ENCODE measurements at regions not wholly inside any gene's neighbourhood (a gene's known extent, or its start where the extent isn't known, plus 50 kb on each side); places are given as distances from the start of the nearest gene placed in this dataset.

DNA sequence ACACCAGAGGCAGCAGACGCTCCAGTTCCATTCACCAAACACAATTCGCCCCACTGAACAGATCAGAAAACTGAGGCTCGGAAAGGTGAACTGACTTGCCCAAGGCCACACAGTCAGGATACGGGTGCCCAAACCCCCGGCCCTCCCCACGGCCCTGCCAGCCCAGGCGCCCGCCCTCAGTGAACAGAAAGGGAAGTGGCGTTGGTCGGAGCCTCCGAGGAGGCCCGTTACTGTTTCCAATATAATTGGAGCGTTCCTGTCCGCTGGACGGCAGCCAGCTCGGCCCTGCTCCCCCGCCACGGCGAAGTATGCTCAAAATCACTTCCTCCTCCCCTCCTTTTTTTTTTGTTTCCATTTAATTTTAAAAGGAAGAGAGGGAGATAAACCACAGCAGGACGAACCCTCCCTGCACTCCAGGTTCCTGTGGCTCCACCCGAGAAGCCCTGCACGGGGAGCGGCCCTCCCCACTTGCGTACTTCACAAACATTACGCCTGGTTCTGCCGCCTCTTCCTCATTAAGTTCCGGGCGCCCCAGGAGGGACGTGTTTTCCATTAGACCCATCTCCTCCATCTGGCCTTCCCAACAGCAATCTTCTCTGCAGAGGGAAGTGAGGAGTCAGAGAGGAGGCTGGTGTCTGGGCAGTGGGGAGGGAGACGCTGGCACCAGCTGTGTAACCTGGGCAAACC, 61.1 kb downstream of the NCOR2 start:
- TF ChIP-seq EZH2 (IDR thresholded peaks at IDR 0.05; ENCODE audit: insufficient read depth, poor library complexity, severe bottlenecking) (no peak), EZH2phosphoT487 (IDR thresholded peaks at IDR 0.05; ENCODE audit: insufficient read depth, low read depth) (no peak)

Data from GM23248 (cell line).